ENCODE measurements at regions not wholly inside any gene's neighbourhood (a gene's known extent, or its start where the extent isn't known, plus 50 kb on each side); places are given as distances from the start of the nearest gene placed in this dataset.

DNA sequence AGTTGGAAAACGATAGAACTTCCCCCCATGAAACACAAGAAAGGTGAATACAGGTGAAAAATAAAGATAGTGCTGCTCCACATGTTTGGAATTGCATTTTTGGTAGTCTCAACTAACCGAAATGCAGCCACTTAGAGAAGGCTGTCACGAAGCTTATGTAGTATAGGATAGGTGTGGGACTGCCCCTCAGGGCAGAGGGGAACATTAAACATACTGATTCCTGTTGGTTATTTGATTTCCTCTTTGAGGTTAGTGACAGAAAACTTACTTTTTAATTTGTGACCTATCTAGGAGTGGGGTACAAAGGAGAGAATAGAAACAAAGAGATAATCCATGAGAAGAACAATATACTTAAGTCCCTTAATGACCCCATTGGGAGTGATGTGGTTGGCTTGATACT is 85.8 kb upstream of the SATB1 start:
- H3K9me3 ChIP-seq, result no peaks in the 10 kb centered on the region
- no peaks in the 10 kb centered on the region for H3K27me3 ChIP-seq
- no peak overlapping the region for H3K4me3 ChIP-seq
- H3K36me3 ChIP-seq, result no peaks in the 10 kb centered on the region
- TF ChIP-seq POLR2A (IDR thresholded peaks at IDR 0.05), result no peak
- no peak for TF ChIP-seq CTCF (IDR thresholded peaks at IDR 0.05)
- no peak for TF ChIP-seq POLR2AphosphoS5 (IDR thresholded peaks at IDR 0.05; ENCODE audit: insufficient read depth in 1 of 2, low read depth in 1 of 2)
- no peaks in the 10 kb centered on the region for H3K4me1 ChIP-seq
- intact Hi-C loops (cut with DNase I), result no loop called here
- no peak overlapping the region for H3K27ac ChIP-seq
- DNase-seq (ENCODE audit: extremely low spot score in 2 of 2), result no peak

- Histone ChIP-seq H3K9me3 (no peaks in the 10 kb centered on the region), H3K36me3 (no peaks in the 10 kb centered on the region), H3K27ac (no peak overlapping the region), H3K27me3 (no peaks in the 10 kb centered on the region), H3K4me1 (no peaks in the 10 kb centered on the region), H3K4me3 (no peak overlapping the region)
- intact Hi-C loops (cut with DNase I), result no loop called here
- no peak for TF ChIP-seq POLR2A (IDR thresholded peaks at IDR 0.05)
- TF ChIP-seq CTCF (IDR thresholded peaks at IDR 0.05), result no peak
- no peak for TF ChIP-seq POLR2AphosphoS5 (IDR thresholded peaks at IDR 0.05; ENCODE audit: insufficient read depth in 1 of 2, low read depth in 1 of 2)
- no peak for DNase-seq (ENCODE audit: extremely low spot score in 2 of 2)
These were observed 82.2 kb upstream of the SATB1 start for GRCh38 chr3:18507333-18507732.

- Histone ChIP-seq H3K4me3 (no peak overlapping the region), H3K4me1 (no peaks in the 10 kb centered on the region), H3K9me3 (no peaks in the 10 kb centered on the region), H3K27ac (no peak overlapping the region), H3K36me3 (no peaks in the 10 kb centered on the region), H3K27me3 (no peaks in the 10 kb centered on the region)
- intact Hi-C loops (cut with DNase I), result no loop called here
- DNase-seq (ENCODE audit: extremely low spot score in 2 of 2), result no peak
- TF ChIP-seq POLR2A (IDR thresholded peaks at IDR 0.05) (no peak), POLR2AphosphoS5 (IDR thresholded peaks at IDR 0.05; ENCODE audit: insufficient read depth in 1 of 2, low read depth in 1 of 2) (no peak), CTCF (IDR thresholded peaks at IDR 0.05) (no peak)
These were observed 79.9 kb upstream of the SATB1 start for GRCh38 chr3:18505056-18505455.

DNA sequence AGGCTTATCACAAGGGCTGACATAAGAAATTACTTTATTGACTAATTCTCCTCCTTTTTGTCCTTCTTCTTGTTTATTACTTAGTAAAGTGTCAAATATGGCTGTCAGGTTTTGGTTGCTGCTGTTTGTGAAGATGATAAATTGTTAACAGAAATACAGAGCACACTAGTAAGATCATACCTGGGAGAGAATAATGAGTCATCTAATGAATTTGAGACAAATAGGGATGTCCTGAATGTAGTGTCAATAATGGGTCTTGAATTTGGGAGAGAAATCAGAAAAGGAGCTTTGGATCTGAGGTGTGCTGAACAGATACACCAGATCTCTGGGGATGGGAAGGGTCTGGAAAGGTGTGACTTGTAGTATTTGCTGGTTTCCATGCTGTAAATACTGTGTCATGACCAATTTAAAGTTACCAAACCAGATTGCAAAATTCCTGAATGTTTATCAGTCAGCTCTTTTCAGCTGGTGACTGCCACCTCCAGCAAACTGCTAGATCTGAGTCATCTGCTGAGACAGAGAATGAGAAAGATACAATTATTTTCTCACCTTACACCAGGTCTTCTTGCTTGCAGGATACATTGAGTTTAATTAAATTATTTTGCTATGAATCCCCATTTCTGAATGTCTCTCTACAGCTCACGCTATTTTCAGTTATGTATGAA is 76.7 kb upstream of the SATB1 start:
- Histone ChIP-seq H3K27me3 (no peaks in the 10 kb centered on the region), H3K4me1 (no peaks in the 10 kb centered on the region), H3K27ac (no peak overlapping the region), H3K36me3 (no peaks in the 10 kb centered on the region), H3K4me3 (no peak overlapping the region), H3K9me3 (no peaks in the 10 kb centered on the region)
- DNase-seq (ENCODE audit: extremely low spot score in 2 of 2), result no peak
- intact Hi-C loops (cut with DNase I), result no loop called here
- TF ChIP-seq POLR2A (IDR thresholded peaks at IDR 0.05) (no peak), CTCF (IDR thresholded peaks at IDR 0.05) (no peak), POLR2AphosphoS5 (IDR thresholded peaks at IDR 0.05; ENCODE audit: insufficient read depth in 1 of 2, low read depth in 1 of 2) (no peak)

GRCh38 chr3:18500322-18500721 is 75.2 kb upstream of the SATB1 start:
- no peaks in the 10 kb centered on the region for H3K4me1 ChIP-seq
- H3K4me3 ChIP-seq, result no peak overlapping the region
- intact Hi-C loops (cut with DNase I), result no loop called here
- no peak overlapping the region for H3K27ac ChIP-seq
- H3K36me3 ChIP-seq, result no peaks in the 10 kb centered on the region
- no peaks in the 10 kb centered on the region for H3K27me3 ChIP-seq
- DNase-seq (ENCODE audit: extremely low spot score in 2 of 2), result no peak
- H3K9me3 ChIP-seq, result no peaks in the 10 kb centered on the region
- no peak for TF ChIP-seq POLR2AphosphoS5 (IDR thresholded peaks at IDR 0.05; ENCODE audit: insufficient read depth in 1 of 2, low read depth in 1 of 2)
- no peak for TF ChIP-seq POLR2A (IDR thresholded peaks at IDR 0.05)
- TF ChIP-seq CTCF (IDR thresholded peaks at IDR 0.05), result no peak

Data from vagina (tissue), 2 donors.